Islet precursor cell (in vitro differentiated cells): ENCODE measurements at regions not wholly inside any gene's neighbourhood (a gene's known extent, or its start where the extent isn't known, plus 50 kb on each side); places are given as distances from the start of the nearest gene placed in this dataset.
"Not testable (repeated sequence)": the region's sequence is repeated elsewhere in the genome, so short reads cannot be mapped to it uniquely, and the experiment has no call there.

Experiments
- DNase-seq: peaks from one replicate; pipeline ENCODE4 v3.0.0-alpha.2; 2018

GRCh38 chr9:29319736-29320513, 1746.6 kb upstream of the C9orf72 start:
- no peak for DNase-seq

- no peak for DNase-seq
Measured at GRCh38 chr9:29322240-29322639, 1749.0 kb upstream of the C9orf72 start.

GRCh38 chr9:29325894-29326293, 1752.6 kb upstream of the C9orf72 start:
- no peak for DNase-seq

GRCh38 chr9:29332789-29333188, 1759.5 kb upstream of the C9orf72 start:
- DNase-seq: no peak

GRCh38 chr9:29336281-29336680, 1763.0 kb upstream of the C9orf72 start:
- no peak for DNase-seq

GRCh38 chr9:29339387-29339786, 1766.1 kb upstream of the C9orf72 start:
- no peak for DNase-seq

GRCh38 chr9:29348999-29349398, 1775.7 kb upstream of the C9orf72 start:
- no peak for DNase-seq

GRCh38 chr9:29389421-29389820, 1816.1 kb upstream of the C9orf72 start:
- DNase-seq: no peak

GRCh38 chr9:29390859-29391258, 1817.6 kb upstream of the C9orf72 start:
- no peak for DNase-seq

- no peak for DNase-seq
Measured at GRCh38 chr9:29393064-29393463, 1819.8 kb upstream of the C9orf72 start.

- no peak for DNase-seq
Measured at GRCh38 chr9:29394855-29395254, 1821.6 kb upstream of the C9orf72 start.

GRCh38 chr9:29397148-29397547, 1823.9 kb upstream of the C9orf72 start:
- no peak for DNase-seq

GRCh38 chr9:29416204-29416603, 1842.9 kb upstream of the C9orf72 start:
- DNase-seq: no peak

GRCh38 chr9:29422438-29422837, 1849.2 kb upstream of the C9orf72 start:
- no peak for DNase-seq

GRCh38 chr9:29432191-29432590, 1858.9 kb upstream of the C9orf72 start:
- no peak for DNase-seq

GRCh38 chr9:29432656-29433055, 1859.4 kb upstream of the C9orf72 start:
- not testable (repeated sequence) for DNase-seq

- no peak for DNase-seq
Measured at GRCh38 chr9:29435368-29435767, 1862.1 kb upstream of the C9orf72 start.

GRCh38 chr9:29437526-29437925, 1864.2 kb upstream of the C9orf72 start:
- DNase-seq: no peak

GRCh38 chr9:29439961-29440360, 1866.7 kb upstream of the C9orf72 start:
- DNase-seq: peak; percentile 79

- no peak for DNase-seq
Measured at GRCh38 chr9:29440449-29440848, 1867.2 kb upstream of the C9orf72 start.

- DNase-seq: no peak
Measured at GRCh38 chr9:29445751-29446150, 1872.5 kb upstream of the C9orf72 start.

GRCh38 chr9:29449306-29449705, 1876.0 kb upstream of the C9orf72 start:
- DNase-seq: no peak

GRCh38 chr9:29450343-29450875, 1877.1 kb upstream of the C9orf72 start:
- not testable (repeated sequence) for DNase-seq

GRCh38 chr9:29456940-29457339, 1883.7 kb upstream of the C9orf72 start:
- DNase-seq: no peak

GRCh38 chr9:29475471-29475870, 1902.2 kb upstream of the C9orf72 start:
- DNase-seq: no peak
